Panc1 (cell line): ENCODE measurements at regions not wholly inside any gene's neighbourhood (a gene's known extent, or its start where the extent isn't known, plus 50 kb on each side); places are given as distances from the start of the nearest gene placed in this dataset.

Experiments
- ATAC-seq: fragments of 200-7000 bp; cut with Tn5 transposase; 2 replicates; pipeline ENCODE4 v1.9.1; 2020; ENCODE audit warnings: mild to moderate bottlenecking, moderate library complexity
- BruUV-seq: library from RNA; stranded (reverse); fragments of 400-500 nt; replicated peaks from 2 replicates; lab custom pipeline; 2021; lab: Mats Ljungman, UMichigan
- CTCF ChIA-PET: fragments of 300-600 bp; sonication (Branson Sonifier 250); formaldehyde crosslinking; loops from one replicate; lab custom pipeline; 2022; ENCODE audit warnings: antibody characterized with exemption; lab: Charles Lee
- POLR2A ChIA-PET: fragments of 300-600 bp; sonication (Branson Sonifier 250); formaldehyde crosslinking; loops from one replicate; lab custom pipeline; 2022; ENCODE audit warnings: antibody characterized with exemption; lab: Charles Lee
- DNase-seq: peaks from one replicate; pipeline ENCODE4 v3.0.0-alpha.2; 2010; ENCODE audit warnings: low read depth, low spot score
- H3K27ac ChIP-seq: 2 replicates; pipeline ENCODE4 v1.5.1; 2011; ENCODE audit warnings: mild to moderate bottlenecking, low read length, inconsistent platforms
- H3K27me3 ChIP-seq: fragments of 200-500 bp; sonication (Bioruptor generic); 2 replicates; pipeline ENCODE4 v1.6.0; 2014; ENCODE audit warnings: low read length, inconsistent platforms; ENCODE audit not compliant: control insufficient read depth, insufficient read depth
- H3K36me3 ChIP-seq: fragments of 200-500 bp; sonication (Bioruptor generic); 2 replicates; pipeline ENCODE4 v1.5.1; 2014; ENCODE audit warnings: inconsistent platforms, mild to moderate bottlenecking, low read length, moderate library complexity; ENCODE audit not compliant: control insufficient read depth, insufficient read depth
- H3K4me1 ChIP-seq: 2 replicates; pipeline ENCODE4 v1.5.1; 2011; ENCODE audit warnings: inconsistent platforms, mild to moderate bottlenecking, low read length, moderate library complexity; ENCODE audit not compliant: control insufficient read depth, insufficient read depth
- H3K4me3 ChIP-seq, 2 experiments: 2 replicates each; pipeline ENCODE4 v1.5.1; 2011 to 2012; ENCODE audit warnings: low read depth in 2 of 2, low read length in 2 of 2, mild to moderate bottlenecking in 2 of 2, inconsistent platforms in 1 of 2, moderate library complexity in 1 of 2
- H3K9me3 ChIP-seq: fragments of 200-500 bp; sonication (Bioruptor generic); 2 replicates; pipeline ENCODE4 v1.5.1; 2014; ENCODE audit warnings: low read depth, mild to moderate bottlenecking, inconsistent platforms, low read length, moderate library complexity; ENCODE audit not compliant: control insufficient read depth, insufficient read depth
- POLR2AphosphoS5 ChIP-seq: IDR thresholded peaks from 2 replicates; pipeline ENCODE4 v1.6.1; 2012; ENCODE audit warnings: mild to moderate bottlenecking, low read depth, low read length, moderate library complexity
- SIN3A ChIP-seq: IDR thresholded peaks from 2 replicates; pipeline ENCODE4 v1.6.1; 2012; ENCODE audit warnings: low read depth, mild to moderate bottlenecking, low read length, moderate library complexity, borderline replicate concordance; ENCODE audit not compliant: insufficient read depth
- TCF7L2 ChIP-seq: IDR thresholded peaks from 2 replicates; pipeline ENCODE4 v1.6.1; 2011; ENCODE audit warnings: mild to moderate bottlenecking, low read depth, low read length, inconsistent platforms
- in situ Hi-C: cut with HindIII; loops from 2 replicates; pipeline ENCODE4 v1.10.0; 2016; ENCODE audit warnings: low sequenced_read_pairs, low pct_unique_long_range_greater_than_20kb
- intact Hi-C: fragments of 100-400 bp; cut with micrococcal nuclease; formaldehyde crosslinking; loops from one replicate; pipeline ENCODE4 v1.10.0; 2022; ENCODE audit not compliant: unreplicated experiment
- TF ChIP-seq, protein P1 (sequence below): fragments of 450-650 bp; IDR thresholded peaks from 2 replicates; pipeline ENCODE4 v1.5.1; 2017; ENCODE audit warnings: mild to moderate bottlenecking
- TF ChIP-seq, protein P2 (sequence below), 2 experiments: IDR thresholded peaks; 2 replicates each; pipeline ENCODE4 v1.6.1; 2011 to 2012; ENCODE audit warnings: low read depth in 2 of 2, control low read depth in 1 of 2, low read length in 1 of 2, mild to moderate bottlenecking in 1 of 2, moderate library complexity in 1 of 2; ENCODE audit not compliant: insufficient read depth in 1 of 2

- ATAC-seq: no peak
- H3K27me3 ChIP-seq: peaks cover 7% of the 10 kb centered on the region; the same call in 1 of the 2 replicates
- CTCF ChIA-PET: interaction anchor here (0.6 to 0.7 kb wide), 2 partner anchors 30 to 67 kb away, joined by 3 to 11 read pairs; no protein-coding TSS in a partner anchor
- no peak overlapping the region for H3K27ac ChIP-seq
- POLR2A ChIA-PET: no interaction called here
- DNase-seq: no peak
- BruUV-seq: no TSS peak
- in situ Hi-C loops (no loop called here), intact Hi-C loops (loop anchor here (5.0 kb wide), 2 partner anchors 33 to 333 kb away; no protein-coding TSS in a partner anchor)
- TF ChIP-seq TCF7L2: no peak
- TF ChIP-seq, protein P1, sequence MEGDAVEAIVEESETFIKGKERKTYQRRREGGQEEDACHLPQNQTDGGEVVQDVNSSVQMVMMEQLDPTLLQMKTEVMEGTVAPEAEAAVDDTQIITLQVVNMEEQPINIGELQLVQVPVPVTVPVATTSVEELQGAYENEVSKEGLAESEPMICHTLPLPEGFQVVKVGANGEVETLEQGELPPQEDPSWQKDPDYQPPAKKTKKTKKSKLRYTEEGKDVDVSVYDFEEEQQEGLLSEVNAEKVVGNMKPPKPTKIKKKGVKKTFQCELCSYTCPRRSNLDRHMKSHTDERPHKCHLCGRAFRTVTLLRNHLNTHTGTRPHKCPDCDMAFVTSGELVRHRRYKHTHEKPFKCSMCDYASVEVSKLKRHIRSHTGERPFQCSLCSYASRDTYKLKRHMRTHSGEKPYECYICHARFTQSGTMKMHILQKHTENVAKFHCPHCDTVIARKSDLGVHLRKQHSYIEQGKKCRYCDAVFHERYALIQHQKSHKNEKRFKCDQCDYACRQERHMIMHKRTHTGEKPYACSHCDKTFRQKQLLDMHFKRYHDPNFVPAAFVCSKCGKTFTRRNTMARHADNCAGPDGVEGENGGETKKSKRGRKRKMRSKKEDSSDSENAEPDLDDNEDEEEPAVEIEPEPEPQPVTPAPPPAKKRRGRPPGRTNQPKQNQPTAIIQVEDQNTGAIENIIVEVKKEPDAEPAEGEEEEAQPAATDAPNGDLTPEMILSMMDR: no peak
- no peak for TF ChIP-seq SIN3A
- TF ChIP-seq POLR2AphosphoS5: no peak
- TF ChIP-seq, protein P2, sequence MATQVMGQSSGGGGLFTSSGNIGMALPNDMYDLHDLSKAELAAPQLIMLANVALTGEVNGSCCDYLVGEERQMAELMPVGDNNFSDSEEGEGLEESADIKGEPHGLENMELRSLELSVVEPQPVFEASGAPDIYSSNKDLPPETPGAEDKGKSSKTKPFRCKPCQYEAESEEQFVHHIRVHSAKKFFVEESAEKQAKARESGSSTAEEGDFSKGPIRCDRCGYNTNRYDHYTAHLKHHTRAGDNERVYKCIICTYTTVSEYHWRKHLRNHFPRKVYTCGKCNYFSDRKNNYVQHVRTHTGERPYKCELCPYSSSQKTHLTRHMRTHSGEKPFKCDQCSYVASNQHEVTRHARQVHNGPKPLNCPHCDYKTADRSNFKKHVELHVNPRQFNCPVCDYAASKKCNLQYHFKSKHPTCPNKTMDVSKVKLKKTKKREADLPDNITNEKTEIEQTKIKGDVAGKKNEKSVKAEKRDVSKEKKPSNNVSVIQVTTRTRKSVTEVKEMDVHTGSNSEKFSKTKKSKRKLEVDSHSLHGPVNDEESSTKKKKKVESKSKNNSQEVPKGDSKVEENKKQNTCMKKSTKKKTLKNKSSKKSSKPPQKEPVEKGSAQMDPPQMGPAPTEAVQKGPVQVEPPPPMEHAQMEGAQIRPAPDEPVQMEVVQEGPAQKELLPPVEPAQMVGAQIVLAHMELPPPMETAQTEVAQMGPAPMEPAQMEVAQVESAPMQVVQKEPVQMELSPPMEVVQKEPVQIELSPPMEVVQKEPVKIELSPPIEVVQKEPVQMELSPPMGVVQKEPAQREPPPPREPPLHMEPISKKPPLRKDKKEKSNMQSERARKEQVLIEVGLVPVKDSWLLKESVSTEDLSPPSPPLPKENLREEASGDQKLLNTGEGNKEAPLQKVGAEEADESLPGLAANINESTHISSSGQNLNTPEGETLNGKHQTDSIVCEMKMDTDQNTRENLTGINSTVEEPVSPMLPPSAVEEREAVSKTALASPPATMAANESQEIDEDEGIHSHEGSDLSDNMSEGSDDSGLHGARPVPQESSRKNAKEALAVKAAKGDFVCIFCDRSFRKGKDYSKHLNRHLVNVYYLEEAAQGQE (IDR thresholded peaks at IDR 0.05; ENCODE audit: insufficient read depth in 1 of 2, low read depth in 2 of 2, low read length in 1 of 2): no peak
- H3K4me1 ChIP-seq: no peaks in the 10 kb centered on the region
- H3K4me3 ChIP-seq: no peak overlapping the region
- H3K9me3 ChIP-seq: no peaks in the 10 kb centered on the region
- H3K36me3 ChIP-seq: no peaks in the 10 kb centered on the region
These were observed 56.6 kb upstream of the NKX2-2 start for GRCh38 chr20:21570285-21570992.

DNA sequence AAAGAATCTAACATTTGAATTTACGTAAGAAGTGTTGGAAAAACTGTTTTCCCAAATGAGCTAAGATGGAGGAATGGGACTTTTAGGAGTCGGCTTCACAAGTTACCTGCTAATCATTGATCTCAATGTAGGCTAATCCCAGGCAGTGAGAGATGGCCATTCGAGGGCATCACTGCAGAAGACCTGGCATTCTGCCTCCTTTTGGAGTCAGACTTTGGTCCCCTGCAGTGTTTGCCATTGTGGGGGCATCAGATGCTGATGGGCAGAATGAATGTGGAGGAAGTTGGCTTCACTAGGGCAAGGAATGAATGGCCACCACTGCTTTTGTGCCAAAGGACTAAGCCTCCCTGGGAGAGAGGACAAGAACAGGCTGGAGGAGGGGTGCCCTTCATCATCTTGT, 55.7 kb upstream of the NKX2-2 start:
- no peak for TF ChIP-seq TCF7L2
- TF ChIP-seq SIN3A: no peak
- TF ChIP-seq, protein P2 (IDR thresholded peaks at IDR 0.05; ENCODE audit: insufficient read depth in 1 of 2, low read depth in 2 of 2, low read length in 1 of 2): no peak
- TF ChIP-seq, protein P1: no peak
- no peak for TF ChIP-seq POLR2AphosphoS5
- Histone ChIP-seq H3K4me1 (no peaks in the 10 kb centered on the region), H3K27ac (no peak overlapping the region), H3K9me3 (no peaks in the 10 kb centered on the region), H3K4me3 (no peak overlapping the region), H3K27me3 (peaks cover 7% of the 10 kb centered on the region; the same call in 1 of the 2 replicates), H3K36me3 (no peaks in the 10 kb centered on the region)
- ATAC-seq (no peak), DNase-seq (no peak)
- intact Hi-C loops: no loop called here
- in situ Hi-C loops: no loop called here
- ChIA-PET POLR2A (no interaction called here), CTCF (no interaction called here)
- no TSS peak for BruUV-seq
